GM18519 (cell line): ENCODE measurements at regions not wholly inside any gene's neighbourhood (a gene's known extent, or its start where the extent isn't known, plus 50 kb on each side); places are given as distances from the start of the nearest gene placed in this dataset.
"Not testable (repeated sequence)": the region's sequence is repeated elsewhere in the genome, so short reads cannot be mapped to it uniquely, and the experiment has no call there.

Experiments used
- ATAC-seq: cut with Tn5 transposase; IDR thresholded peaks from one replicate; pipeline ENCODE4 v1.9.1; 2021; ENCODE audit warnings: mild to moderate bottlenecking, moderate library complexity; ENCODE audit not compliant: unreplicated experiment, low FRiP score

DNA sequence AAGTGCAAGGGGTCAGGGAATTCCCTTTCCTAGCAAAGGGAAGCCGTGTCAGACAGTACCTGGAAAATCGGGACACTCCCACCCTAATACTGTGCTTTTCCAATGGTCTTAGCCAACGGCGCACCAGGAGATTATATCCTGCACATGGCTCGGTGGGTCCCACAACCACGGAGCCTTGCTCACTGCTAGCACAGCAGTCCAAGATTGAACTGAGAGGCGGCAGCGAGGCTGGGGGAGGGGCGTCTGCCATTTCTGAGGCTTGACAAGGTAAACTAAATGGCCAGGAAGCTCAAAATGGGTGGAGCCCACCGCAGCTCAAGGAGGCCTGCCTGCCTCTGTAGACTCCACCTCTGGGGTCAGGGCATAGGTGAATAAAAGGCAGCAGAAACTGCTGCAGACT is 76.5 kb upstream of the LINC00632 start:
- ATAC-seq: not testable (repeated sequence)

DNA sequence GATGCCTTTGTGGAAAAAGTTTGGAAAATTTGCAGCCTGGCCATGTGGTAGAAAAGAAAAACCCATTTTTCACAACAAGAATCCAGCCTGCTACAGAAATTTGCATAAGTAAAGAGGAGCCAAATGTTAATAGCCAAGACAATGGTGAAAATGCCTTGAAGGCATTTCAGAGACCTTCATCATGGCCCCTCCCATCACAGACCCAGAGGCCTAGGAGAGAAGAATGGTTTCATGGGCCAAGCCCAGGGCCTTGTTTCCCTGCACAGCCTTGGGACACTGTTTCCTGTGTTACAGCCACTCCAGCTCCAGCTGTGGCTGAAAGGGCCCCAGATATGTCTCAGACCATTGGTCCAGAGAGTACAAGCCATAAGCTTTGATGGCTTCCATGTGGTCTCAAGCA is 101.4 kb upstream of the LINC00632 start:
- ATAC-seq: no peak

GRCh38 chrX:140602140-140602539 is 97.3 kb upstream of the SOX3 start:
- no peak for ATAC-seq

DNA sequence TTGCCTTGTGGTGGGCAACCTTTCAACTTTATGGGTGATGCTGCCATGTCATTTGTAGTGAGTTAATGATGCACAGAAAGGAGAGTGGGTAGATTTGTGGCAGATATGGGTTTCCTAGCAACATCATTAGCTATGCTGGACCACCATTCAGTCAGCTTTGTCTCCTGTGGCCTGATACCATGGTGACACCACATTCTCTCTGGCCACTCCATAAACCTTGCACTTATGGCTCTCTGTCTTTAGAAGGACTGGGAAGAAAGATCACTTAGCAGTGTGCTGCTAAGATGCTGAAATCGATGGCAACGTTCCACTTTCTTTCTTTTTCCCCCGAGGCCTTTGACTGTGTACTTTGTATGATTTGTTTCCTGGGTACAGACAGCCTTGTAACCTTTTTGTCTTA is 95.0 kb upstream of the SOX3 start:
- no peak for ATAC-seq

GRCh38 chrX:140589657-140590056 is 84.8 kb upstream of the SOX3 start:
- no peak for ATAC-seq

- ATAC-seq: no peak
Measured at GRCh38 chrX:140586951-140587350, 82.1 kb upstream of the SOX3 start.

DNA sequence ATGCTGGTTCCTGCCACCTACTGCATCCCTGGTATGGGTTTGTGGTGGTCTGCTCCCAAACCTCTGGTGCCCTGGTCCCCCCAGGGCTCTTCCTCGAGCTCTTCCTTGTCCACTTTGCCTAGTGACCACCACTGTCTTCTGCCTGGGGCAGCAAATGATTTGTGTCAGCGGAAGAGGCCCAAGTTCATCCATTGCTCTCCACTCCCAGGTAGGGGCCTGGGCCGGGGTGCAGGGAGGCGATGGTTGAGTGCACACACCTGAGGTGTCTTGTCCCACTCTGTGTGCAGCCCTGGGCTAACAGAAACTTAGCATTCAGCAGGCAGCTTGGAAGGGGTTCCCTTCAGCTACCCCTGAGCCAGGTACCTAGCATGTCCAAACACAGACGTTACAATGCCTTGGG is 75.6 kb upstream of the SOX3 start:
- ATAC-seq: no peak

- peak; percentile 88 for ATAC-seq
Measured at GRCh38 chrX:140572724-140573123, 67.9 kb upstream of the SOX3 start.

GRCh38 chrX:140563893-140564292 is 59.0 kb upstream of the SOX3 start:
- ATAC-seq: no peak
